Coronary artery (tissue), 2 donors: ENCODE measurements at regions not wholly inside any gene's neighbourhood (a gene's known extent, or its start where the extent isn't known, plus 50 kb on each side); places are given as distances from the start of the nearest gene placed in this dataset.
"Not testable (repeated sequence)": the region's sequence is repeated elsewhere in the genome, so short reads cannot be mapped to it uniquely, and the experiment has no call there.

ENCODE experiments used
- DNase-seq: peaks from one replicate; pipeline ENCODE4 v3.0.0-alpha.2; 2017; ENCODE audit warnings: low spot score
- H3K27ac ChIP-seq, 2 donors: fragments of 200-600 bp; sonication (generic); one replicate each; pipeline ENCODE4 v1.5.1; 2016 to 2019
- H3K4me3 ChIP-seq: fragments of 200-600 bp; sonication (generic); 2 replicates; pipeline ENCODE4 v1.5.1; 2016; ENCODE audit warnings: mild to moderate bottlenecking, moderate library complexity
- CTCF ChIP-seq: fragments of 200-600 bp; sonication (generic); IDR thresholded peaks from one replicate; pipeline ENCODE4 v1.5.1; 2019; ENCODE audit warnings: antibody characterized with exemption

DNA sequence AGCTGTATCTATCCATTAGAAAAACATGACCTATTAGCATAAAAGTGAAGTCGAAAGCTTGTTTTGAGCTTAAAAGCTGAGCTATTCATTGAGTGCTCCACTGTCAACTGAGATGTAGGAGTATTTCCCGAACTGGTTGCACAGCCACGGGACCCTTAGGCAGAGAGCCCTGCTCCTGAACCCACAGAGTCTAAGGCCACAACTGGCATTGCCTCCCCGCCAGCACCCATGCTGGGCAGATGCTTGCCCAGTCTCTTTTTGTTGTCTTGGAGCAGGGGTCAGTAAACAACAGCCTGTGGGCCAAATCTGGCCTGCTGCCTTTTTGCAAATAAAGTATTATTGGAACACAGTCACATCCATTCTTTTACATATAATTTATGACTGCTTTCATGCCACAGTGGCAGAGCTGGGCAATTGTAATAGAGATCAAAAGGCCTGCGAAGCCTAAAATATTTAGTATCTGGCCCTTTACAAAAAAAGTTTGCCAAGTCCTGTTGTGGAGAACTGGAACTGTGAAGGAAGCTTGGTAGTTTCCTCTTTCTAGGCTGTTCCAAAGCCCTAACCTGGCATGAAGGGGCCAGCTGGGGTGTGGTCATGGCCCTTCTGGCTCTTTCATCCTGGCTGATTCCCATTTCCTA lies 58.4 kb upstream of the WAPL start:
- H3K27ac ChIP-seq, result no peak overlapping the region
- no peak for DNase-seq

GRCh38 chr10:86580521-86580891 lies 58.9 kb upstream of the WAPL start:
- no peak for TF ChIP-seq CTCF
- no peak overlapping the region for H3K4me3 ChIP-seq
- DNase-seq, result no peak
- H3K27ac ChIP-seq, result no peak overlapping the region

More for the DNA sequence above, 58.4 kb upstream of the WAPL start:
- no peak overlapping the region for H3K4me3 ChIP-seq
- no peak for TF ChIP-seq CTCF

DNA sequence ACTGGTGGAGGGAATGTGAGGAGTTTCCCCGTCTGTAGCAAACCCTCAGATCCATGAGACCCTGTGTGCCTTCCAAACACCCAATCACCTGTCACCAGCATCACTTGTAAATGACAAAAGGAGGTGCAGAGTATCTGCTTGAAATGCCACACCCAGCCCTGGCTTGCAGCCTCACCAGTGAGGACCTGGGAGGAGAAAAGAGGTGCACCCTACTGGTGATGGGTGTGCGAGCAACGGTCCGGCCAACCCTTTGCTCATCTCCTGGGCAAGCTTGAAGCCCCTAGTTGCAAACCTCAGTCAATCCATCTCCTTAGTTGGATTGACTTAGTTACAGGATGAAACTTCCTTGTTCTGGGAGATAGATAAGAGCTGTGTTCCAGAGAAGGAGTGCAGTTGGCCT lies 62.4 kb upstream of the WAPL start:
- DNase-seq, result no peak
- H3K27ac ChIP-seq, result no peak overlapping the region
- TF ChIP-seq CTCF, result no peak

GRCh38 chr10:86585037-86585929 lies 63.7 kb upstream of the WAPL start:
- DNase-seq, result peak; percentile 81
- Histone ChIP-seq H3K4me3 (peak overlapping the region; percentile 10), H3K27ac (no peak overlapping the region)
- TF ChIP-seq CTCF, result peak; percentile 96

More for the DNA sequence above, 62.4 kb upstream of the WAPL start:
- H3K4me3 ChIP-seq, result no peak overlapping the region

GRCh38 chr10:86586516-86586915 lies 64.9 kb upstream of the WAPL start:
- no peak overlapping the region for H3K27ac ChIP-seq
- DNase-seq, result no peak

GRCh38 chr10:86588781-86589180 lies 65.6 kb upstream of the OPN4 start:
- not testable (repeated sequence) for DNase-seq

More at GRCh38 chr10:86586516-86586915, 64.9 kb upstream of the WAPL start:
- H3K4me3 ChIP-seq, result no peak overlapping the region
- TF ChIP-seq CTCF, result no peak

GRCh38 chr10:86591436-86591835 lies 62.9 kb upstream of the OPN4 start:
- Histone ChIP-seq H3K27ac (no peak overlapping the region), H3K4me3 (no peak overlapping the region)
- no peak for DNase-seq
- TF ChIP-seq CTCF, result no peak

More at GRCh38 chr10:86588781-86589180, 65.6 kb upstream of the OPN4 start:
- H3K4me3 ChIP-seq, H3K27ac ChIP-seq: not testable (repeated sequence)
